ENCODE measurements at regions not wholly inside any gene's neighbourhood (a gene's known extent, or its start where the extent isn't known, plus 50 kb on each side); places are given as distances from the start of the nearest gene placed in this dataset.
"Not testable (repeated sequence)": the region's sequence is repeated elsewhere in the genome, so short reads cannot be mapped to it uniquely, and the experiment has no call there.

- no peak for DNase-seq
Measured at GRCh38 chr4:177809791-177810190, 367.6 kb upstream of the AGA start.

- no peak for DNase-seq
Measured at GRCh38 chr4:177810220-177810619, 368.0 kb upstream of the AGA start.

DNA sequence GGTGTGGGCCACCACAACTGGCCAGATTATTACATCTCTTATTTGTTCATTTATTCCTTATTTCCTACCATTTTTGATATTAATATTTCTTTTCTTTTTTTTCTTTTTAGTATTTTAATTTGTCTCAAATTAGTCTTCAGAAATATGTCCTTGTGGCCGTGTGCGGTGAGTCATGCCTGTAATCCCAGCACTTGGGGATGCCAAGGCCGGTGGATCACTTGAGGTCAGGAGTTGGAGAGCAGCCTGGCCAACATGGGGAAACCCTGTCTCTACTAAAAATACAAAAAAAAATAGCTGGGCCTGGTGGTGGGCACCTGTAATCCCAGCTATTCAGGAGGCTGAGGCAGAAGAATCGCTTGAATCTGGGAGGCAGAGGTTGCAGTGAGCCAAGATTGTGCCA is 376.2 kb upstream of the AGA start:
- not testable (repeated sequence) for DNase-seq

GRCh38 chr4:177826973-177827372 is 384.7 kb upstream of the AGA start:
- DNase-seq: no peak

DNA sequence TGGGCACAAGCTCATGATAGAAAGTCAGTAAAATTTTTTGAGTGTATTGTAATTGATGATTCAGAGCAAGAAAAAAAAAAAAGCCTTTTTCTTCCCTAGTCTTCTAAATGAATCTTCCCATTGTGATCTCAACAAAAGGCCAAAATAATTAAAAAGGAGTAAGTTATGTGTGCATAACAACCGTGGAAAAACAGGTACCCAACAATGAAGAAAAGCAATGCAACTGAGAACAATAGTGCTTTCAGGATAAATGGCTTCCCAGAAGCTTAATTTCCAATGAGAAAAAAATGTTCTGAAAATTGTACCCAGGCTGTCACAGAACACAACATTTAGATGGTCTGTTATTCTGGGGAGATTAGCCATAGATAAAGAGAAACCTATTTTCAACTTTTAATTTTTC is 399.0 kb upstream of the AGA start:
- no peak for DNase-seq

DNA sequence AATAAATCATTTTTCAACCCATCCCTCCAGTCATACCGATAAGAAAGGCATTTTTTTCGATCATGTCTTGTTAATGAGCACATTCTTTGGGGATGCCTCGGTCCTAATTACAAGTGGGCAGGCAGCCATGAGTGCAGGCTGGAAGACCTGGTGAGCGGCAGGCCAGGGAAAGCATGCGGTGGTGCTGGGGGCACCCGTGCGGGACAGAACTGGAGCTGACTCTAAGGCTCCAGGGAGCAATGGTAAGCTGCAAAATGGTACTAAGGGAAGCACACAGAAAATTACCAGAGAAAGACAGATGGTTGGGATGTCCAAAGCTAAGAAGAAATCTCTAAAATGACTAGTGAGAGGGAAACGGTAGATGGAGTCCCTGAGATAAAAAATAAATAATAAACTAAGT is 411.0 kb upstream of the AGA start:
- DNase-seq: no peak

DNA sequence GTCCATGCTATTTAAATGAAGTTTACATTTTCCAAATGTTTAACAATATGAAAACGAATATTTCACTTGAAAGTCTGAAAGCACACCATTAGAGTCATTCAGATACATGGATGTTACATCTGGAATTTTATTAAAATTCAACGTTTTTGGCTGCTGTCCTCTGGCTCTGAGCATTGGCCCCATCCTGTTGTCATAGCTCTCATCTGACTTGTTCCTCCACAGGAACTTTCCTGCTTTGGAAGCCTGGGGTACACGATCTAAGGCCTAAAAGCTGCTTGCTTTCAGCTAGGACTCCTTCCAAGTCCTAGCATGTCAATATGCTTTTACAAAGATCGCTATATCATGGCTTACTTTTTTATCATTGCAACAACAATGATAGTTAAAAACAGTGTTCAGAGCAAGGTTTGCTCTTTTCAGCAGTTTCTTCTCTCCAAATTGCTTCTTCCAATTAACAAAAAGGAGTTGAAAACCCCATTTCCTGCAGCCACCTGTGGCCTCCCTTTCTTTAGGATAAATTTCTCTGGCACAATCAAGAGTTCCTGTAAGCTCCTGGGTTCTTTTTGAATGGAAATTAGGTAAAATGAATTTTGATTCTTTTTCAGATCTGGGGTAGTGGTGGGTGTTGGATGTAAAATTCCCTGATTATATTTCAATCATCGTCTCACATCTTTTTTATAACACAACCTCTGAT is 413.4 kb upstream of the AGA start:
- no peak for DNase-seq

- DNase-seq: no peak
Measured at GRCh38 chr4:177860171-177860570, 417.9 kb upstream of the AGA start.

DNA sequence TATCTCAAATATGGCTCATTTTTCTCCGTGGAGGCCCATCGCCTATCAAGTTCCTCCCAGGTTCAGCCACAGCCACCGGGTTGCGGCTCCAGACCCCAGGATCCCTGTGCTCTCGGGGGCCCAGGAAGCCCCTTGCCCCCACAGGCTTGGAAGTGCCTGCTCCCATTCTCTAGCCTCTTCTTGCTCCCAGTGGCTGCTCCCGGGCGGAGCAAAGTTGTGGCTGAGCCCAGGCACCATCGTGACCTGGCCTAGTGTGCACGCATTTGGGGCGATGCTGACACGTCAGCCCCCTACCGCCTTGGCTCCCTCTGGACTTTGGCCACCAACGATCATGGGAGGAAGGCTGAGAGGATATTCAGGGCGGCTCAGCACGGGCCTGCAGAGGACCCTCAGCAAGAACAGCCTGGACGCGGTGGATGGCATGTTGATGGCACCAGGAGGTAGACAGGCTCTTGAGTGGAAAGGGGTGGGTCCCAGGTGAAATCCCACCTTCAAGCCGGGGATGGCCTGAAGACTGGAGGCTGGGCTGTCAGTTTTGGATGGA is 419.4 kb upstream of the AGA start:
- no peak for DNase-seq

DNA sequence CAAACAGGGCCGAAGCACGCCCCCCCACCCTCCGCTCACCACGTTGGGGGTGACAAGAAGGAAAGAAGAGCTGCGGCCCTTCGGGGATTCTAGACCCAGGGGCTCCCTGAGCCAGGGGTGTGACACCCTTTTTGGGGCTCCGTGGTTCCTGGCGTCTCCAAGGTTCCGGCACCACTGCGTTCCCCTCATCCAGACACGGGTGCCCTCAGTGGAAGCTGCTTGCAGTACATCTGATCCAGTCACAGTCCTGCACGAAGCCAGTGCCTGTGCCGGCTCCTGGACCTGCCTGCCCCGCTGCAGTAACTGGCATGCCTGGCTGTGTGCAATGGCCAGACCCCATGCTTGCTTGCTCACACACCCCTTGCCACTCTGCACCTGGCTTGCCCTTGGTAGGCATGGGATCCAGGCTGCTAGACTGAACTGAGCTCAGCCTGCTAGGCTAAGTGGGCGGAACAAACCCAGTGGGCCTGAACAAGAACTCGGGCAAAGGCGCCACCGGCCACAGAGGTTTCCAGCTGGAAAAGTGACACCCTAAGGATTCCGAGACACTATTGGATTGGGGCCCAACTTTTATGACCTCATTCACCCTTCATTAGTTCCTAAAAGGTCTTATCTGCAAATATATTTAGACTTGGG is 420.4 kb upstream of the AGA start:
- no peak for DNase-seq

GRCh38 chr4:177879851-177880250 is 437.6 kb upstream of the AGA start:
- DNase-seq: no peak

- no peak for DNase-seq
Measured at GRCh38 chr4:177895136-177895535, 452.9 kb upstream of the AGA start.

DNA sequence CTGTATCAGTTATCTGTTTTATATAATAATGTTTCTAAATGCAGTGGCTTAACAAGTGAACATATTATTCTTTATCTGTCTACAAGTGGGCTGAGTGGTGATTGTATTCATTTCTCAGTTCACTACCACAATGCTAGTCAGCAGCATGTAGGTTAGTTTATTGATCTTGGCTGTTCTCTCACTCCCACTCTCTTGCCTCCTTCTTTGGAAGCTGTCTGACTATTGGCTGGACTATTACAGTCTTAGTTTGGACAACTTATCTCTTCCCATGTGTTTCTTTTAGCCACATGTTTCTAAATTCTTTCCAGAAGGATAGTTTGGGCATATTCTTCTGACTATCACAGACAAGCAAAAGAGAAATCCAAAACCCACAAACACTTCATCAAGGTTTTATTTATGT is 459.5 kb upstream of the AGA start:
- DNase-seq: no peak

- no peak for DNase-seq
Measured at GRCh38 chr4:177902386-177902785, 460.1 kb upstream of the AGA start.

DNA sequence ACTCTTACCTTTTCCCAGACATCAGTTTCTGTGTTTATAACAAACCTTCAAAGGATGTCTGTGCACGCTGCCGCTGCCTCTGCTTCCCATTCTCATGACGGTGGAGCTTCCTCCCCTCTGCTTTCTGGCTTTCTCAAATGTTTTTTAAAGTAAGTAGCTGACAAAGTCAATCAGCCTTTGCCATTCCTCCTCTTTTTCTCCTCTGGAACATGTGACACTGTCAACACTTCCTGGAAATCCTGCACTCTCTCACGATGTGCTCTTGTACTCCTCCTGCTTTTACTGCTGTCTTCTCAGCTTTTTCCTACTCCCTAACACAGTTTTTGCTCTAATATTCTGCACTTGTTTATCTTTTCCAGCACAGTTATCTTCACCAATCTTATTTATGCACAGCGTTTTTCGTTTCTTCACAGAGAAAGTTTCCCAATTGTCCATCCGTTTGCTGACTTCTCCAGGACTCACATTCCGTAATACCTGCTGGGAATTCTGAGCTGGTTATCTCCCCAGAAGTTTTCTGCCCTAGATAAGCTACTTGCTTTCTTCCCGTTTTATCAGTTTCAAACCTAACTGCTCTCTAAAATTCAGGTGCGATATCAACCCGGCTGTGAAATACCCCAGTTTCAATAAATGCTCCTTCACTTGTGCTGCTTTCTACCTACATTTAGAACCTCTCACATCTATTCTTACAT is 465.6 kb upstream of the AGA start:
- no peak for DNase-seq

GRCh38 chr4:177921715-177922114 is 479.5 kb upstream of the AGA start:
- DNase-seq: no peak

- no peak for DNase-seq
Measured at GRCh38 chr4:177923888-177924287, 481.7 kb upstream of the AGA start.

DNA sequence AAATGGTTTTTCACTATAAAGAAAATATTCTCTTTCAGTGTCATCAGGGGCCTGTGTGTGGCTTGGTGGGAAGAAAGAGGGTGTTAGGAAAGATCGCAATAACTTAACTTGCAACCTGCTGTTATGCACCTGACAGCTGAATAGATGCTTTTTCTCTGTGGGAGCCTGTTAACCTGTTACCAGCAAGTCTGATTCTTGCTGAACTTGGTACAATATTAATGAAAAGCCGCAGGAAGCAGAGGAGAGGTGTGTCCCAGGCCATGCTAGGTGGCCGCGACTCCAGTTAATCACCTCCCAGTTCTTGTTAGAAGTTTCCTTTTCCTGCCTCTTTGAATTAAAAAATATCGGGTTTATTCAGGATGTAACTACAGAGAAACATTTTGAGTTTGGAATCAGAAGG is 494.8 kb upstream of the AGA start:
- DNase-seq: no peak

DNA sequence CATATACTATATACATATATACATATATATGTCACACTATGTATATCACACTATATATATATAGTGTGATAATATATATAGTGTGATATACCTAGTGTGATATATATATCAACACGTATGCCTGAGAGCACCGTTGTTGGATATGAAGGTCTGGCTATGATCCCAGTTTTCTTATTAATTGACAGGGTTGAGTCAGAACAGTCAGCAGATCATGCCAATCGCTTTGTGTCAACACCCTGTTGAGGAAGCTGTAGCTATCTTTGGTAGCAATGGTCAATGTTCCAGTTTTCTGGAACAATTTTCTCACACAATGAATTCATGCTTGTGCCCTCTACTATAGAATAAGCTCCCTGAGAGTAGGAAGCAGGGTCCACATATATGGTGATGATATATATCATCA is 496.0 kb upstream of the AGA start:
- DNase-seq: no peak

- no peak for DNase-seq
Measured at GRCh38 chr4:177945268-177945667, 503.0 kb upstream of the AGA start.

- DNase-seq: no peak
Measured at GRCh38 chr4:177947607-177948006, 505.4 kb upstream of the AGA start.

DNA sequence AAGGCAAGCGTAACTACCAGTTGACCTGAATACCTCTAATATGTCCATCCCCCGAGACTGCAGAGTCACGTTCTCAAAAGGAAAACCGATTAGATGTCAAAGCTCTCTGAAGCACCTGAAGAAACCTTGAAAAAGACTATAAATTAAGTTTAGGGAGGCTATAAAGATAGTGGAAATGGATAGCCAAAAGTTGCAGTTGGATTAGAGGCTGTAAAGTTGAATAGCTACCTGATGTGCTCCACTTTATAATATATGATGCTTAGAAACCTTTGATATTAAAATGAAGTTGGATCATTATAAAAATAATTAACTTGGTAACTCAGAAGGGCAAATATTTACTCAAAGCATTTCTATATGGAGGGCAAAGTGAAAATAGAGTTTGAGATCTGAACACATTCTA is 506.6 kb upstream of the AGA start:
- DNase-seq: no peak

GRCh38 chr4:177951026-177951425 is 508.8 kb upstream of the AGA start:
- DNase-seq: no peak

GRCh38 chr4:177952723-177953122 is 510.5 kb upstream of the AGA start:
- DNase-seq: no peak

Measured in DMS79 (cell line).